ENCODE measurements at regions not wholly inside any gene's neighbourhood (a gene's known extent, or its start where the extent isn't known, plus 50 kb on each side); places are given as distances from the start of the nearest gene placed in this dataset.
"Not testable (repeated sequence)": the region's sequence is repeated elsewhere in the genome, so short reads cannot be mapped to it uniquely, and the experiment has no call there.

DNA sequence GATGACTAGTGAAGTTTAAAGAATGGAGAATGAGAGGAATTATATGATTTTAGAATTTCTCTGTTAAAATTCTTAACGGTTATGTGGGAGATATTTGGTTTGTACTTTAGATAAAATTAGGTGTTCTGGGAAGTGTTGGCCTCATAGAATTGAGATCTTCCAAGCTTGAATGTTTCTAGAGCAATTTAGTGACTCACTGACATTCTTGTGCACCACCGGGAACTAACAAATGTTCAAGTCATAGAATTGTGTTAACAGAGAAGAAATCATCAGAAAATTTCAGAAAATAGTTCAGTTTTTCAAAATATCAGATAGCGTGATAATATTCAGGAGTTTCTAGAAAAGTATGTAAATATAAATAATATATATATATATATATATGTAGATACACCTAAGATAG, 67.9 kb upstream of the BMP5 start:
- Mint-ChIP-seq H3K36me3 (no peaks in the 10 kb centered on the region), H3K27ac (no peak overlapping the region), H3K4me1 (no peaks in the 10 kb centered on the region), H3K27me3 (no peaks in the 10 kb centered on the region), H3K4me3 (no peak overlapping the region), H3K9me3 (peaks cover 0 to 5% (median 0%) of the 10 kb centered on the region in 7 donors)
- no peak for ATAC-seq (ENCODE audit: low read depth in 2 of 2)
- DNase-seq = no peak

DNA sequence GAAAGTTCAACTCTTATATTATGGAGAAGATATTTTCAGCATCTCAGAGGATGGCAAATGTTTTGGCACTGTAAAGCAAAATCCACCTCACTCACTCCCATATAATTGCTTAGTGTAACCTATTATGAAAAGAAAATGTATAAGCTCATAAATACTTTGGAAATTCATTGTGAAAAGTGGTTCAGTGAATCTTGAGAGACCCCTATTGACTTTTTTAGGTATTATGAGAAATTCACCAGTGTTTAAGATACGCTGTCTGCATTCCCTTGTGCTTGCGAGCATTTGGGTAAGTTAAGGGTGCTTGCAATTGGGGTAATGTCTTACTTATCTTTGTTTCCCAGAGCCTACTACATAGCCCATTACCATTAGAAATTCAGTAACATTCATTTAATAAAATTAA, 66.3 kb upstream of the BMP5 start:
- no peaks in the 10 kb centered on the region for H3K27me3 Mint-ChIP-seq
- ATAC-seq (ENCODE audit: low read depth in 2 of 2) (no peak), DNase-seq (no peak)
- H3K4me1 Mint-ChIP-seq = no peaks in the 10 kb centered on the region
- H3K9me3 Mint-ChIP-seq = peaks cover 0 to 5% (median 0%) of the 10 kb centered on the region in 7 donors
- H3K36me3 Mint-ChIP-seq = no peaks in the 10 kb centered on the region
- H3K4me3 Mint-ChIP-seq = no peak overlapping the region
- H3K27ac Mint-ChIP-seq = no peak overlapping the region

DNA sequence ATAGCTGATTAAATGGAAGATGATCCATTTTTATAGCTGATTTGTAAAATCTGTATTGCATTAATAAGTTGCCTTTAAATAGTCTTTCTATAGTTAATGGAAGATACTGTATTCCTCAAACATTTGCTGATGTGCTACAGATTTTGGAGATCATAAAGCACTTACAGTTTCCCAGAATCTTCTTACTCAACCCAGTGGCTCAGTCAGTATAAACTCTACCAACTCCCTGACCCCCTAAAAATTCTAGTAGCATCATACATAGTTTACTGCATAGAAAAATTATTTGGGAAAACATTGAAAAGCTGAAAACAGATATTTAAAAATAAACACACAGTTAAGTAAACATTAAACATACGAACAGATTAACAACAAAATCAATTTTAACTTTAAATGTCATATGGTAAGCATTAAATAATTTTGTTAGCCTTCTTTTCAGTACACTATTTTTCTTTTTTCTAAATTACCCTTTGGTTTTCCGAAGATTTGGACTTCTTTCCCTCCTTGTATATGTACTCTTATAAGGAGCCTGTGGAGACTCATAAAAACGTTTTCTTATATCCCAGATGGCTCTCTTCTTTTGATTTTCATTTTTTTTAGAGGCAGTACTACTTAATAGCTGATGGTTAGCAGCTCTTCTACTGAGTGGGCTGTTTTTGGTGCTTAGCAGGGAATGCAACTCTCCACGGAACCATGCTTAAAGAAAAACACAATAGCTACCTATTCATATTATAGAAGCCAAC, 62.7 kb upstream of the BMP5 start:
- ATAC-seq (ENCODE audit: low read depth in 2 of 2) (no peak), DNase-seq (no peak)
- Mint-ChIP-seq H3K9me3 (peaks cover 0 to 7% (median 0%) of the 10 kb centered on the region in 7 donors), H3K27me3 (no peaks in the 10 kb centered on the region), H3K27ac (no peak overlapping the region), H3K36me3 (no peaks in the 10 kb centered on the region), H3K4me1 (no peaks in the 10 kb centered on the region), H3K4me3 (no peak overlapping the region)

DNA sequence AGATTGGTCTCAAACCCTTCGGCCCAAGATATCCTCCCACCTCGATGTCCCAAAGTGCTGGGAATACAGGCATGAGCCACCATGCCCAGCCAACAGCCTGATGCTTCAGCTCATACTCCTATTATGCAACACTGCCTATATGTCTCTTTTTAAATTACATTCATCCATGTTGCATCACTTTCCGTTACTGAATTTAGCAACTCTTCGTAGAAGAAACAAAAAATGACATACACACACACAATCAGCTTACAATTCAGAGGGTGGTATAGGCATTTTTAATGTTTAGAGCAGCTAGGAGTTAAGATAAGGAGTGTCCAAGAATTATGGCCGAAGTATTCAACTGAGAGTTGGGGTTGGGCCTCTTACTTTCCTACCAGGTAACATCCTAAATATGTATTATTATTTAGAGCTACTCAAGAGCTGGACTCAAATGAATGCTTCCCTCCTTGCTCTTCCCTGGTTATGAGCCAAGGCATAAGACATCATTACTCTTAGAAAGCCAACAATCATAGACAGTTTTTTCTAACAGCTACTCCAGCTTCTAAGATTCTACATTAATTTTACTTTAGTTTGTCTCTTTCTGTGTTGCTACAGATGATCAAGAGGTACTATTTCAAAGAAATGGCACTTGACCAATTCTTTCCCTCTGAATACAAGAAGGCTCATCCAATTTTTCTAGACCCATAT, 62.0 kb upstream of the BMP5 start:
- peaks cover 0 to 7% (median 0%) of the 10 kb centered on the region in 7 donors for H3K9me3 Mint-ChIP-seq

DNA sequence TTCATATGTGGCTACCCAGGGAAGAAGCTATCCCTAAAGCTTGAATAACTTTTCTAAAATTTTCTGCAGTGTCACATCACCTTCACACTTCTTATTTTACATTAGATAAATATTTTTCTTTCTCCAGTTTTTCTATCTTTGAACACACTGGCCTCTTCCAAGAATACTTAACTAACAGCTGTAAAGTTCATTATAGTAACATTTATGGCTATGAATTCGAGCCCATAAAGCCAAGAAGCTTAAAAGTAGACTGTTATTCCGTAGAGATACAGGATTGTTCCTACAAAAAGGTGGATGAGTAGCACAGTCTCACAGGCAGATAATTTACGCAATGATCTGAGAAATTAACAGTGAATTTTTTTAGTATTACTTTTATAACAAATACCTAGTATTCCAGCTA, 55.7 kb upstream of the BMP5 start:
- ATAC-seq (ENCODE audit: low read depth in 2 of 2) (no peak), DNase-seq (no peak)
- Mint-ChIP-seq H3K9me3 (peaks cover 0 to 9% (median 5%) of the 10 kb centered on the region in 7 donors), H3K27ac (no peak overlapping the region), H3K4me3 (no peak overlapping the region), H3K4me1 (no peaks in the 10 kb centered on the region), H3K36me3 (no peaks in the 10 kb centered on the region), H3K27me3 (no peaks in the 10 kb centered on the region)

More for the DNA sequence above, 62.0 kb upstream of the BMP5 start:
- H3K4me3 Mint-ChIP-seq = no peak overlapping the region
- no peaks in the 10 kb centered on the region for H3K36me3 Mint-ChIP-seq
- H3K27ac Mint-ChIP-seq = no peak overlapping the region
- ATAC-seq (ENCODE audit: low read depth in 2 of 2) (no peak), DNase-seq (no peak)
- no peaks in the 10 kb centered on the region for H3K4me1 Mint-ChIP-seq
- H3K27me3 Mint-ChIP-seq = no peaks in the 10 kb centered on the region

DNA sequence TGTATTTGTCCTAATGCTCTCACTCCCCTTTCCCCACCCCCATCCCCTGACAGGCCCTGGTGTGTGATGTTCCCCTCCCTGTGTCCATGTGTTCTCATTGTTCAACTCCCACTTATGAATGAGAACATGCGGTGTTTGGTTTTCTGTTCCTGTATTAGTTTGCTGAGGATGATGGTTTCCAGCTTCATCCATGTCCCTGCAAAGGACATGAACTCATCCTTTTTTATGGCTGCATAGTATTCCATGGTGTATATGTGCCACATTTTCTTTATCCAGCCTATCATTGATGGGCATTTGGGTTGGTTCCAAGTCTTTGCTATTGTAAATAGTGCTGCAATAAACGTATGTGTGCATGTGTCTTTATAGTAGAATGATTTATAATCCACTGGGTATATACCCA, 52.3 kb upstream of the BMP5 start:
- ATAC-seq (ENCODE audit: low read depth in 2 of 2); H3K36me3 Mint-ChIP-seq; H3K9me3 Mint-ChIP-seq; H3K4me1 Mint-ChIP-seq; H3K27me3 Mint-ChIP-seq; H3K27ac Mint-ChIP-seq; H3K4me3 Mint-ChIP-seq; DNase-seq: not testable (repeated sequence)

DNA sequence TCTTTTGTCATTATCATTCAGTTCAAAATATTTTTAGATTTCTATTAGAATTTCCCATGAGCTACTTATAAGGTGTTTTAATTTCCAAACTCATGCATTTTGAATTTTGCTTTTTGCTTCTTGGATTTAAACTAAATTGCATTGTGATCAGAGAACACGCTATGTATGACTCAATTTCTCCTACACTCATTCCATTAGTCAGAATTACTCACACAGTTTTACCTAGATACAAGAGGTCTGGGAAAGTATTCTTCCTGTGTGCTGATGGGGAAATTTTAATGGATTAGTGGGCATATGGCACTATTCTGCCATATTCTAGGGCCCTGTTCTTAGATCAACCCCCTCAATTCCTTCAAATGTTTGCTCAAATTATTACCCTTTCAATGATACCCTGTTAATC, 49.9 kb upstream of the BMP5 start:
- Mint-ChIP-seq H3K36me3 (no peaks in the 10 kb centered on the region), H3K4me3 (no peak overlapping the region), H3K27me3 (no peaks in the 10 kb centered on the region), H3K27ac (no peak overlapping the region), H3K9me3 (peaks cover 0 to 15% (median 6%) of the 10 kb centered on the region in 7 donors), H3K4me1 (no peaks in the 10 kb centered on the region)
- no peak for ATAC-seq (ENCODE audit: low read depth in 2 of 2)
- DNase-seq = no peak
